ENCODE measurements at regions not wholly inside any gene's neighbourhood (a gene's known extent, or its start where the extent isn't known, plus 50 kb on each side); places are given as distances from the start of the nearest gene placed in this dataset.

DNA sequence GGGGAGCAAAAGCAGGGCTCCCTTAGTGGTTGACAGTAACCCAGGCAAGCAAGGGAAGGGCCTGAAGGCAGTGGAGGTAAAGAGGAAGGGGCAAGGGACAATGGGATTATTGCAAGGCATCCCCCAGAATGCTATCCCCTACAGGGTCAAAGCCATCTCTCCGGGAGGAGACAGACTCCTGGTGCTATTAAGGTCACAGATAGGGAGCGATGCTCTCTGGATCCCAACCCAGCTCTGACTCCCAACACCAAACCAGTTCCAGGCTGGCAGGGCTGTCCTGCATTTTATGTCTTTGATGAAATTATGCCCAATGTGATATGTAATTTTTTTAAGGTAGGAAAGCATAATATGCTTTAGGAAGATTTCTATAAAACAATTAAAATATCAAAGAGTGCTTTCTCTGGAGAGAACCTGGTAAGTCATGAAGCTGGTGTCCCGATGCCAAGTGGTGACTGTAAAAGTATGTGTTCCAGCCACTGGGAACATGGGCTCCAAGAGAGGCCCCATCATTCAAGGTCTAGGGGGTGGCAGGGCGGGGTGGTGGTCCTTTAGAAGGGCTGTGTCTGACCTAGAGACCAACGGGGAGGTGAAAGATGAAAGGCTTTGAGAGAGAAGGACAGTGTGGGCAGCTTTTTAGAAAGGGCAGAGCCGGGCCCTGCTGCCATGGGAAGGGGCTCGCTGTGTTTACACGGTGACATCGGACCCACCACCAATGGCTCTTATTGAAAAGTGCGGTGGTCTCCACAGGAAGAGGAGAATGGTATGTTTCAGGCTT is 276.5 kb downstream of the CDC5L start:
- TF ChIP-seq, protein P1, sequence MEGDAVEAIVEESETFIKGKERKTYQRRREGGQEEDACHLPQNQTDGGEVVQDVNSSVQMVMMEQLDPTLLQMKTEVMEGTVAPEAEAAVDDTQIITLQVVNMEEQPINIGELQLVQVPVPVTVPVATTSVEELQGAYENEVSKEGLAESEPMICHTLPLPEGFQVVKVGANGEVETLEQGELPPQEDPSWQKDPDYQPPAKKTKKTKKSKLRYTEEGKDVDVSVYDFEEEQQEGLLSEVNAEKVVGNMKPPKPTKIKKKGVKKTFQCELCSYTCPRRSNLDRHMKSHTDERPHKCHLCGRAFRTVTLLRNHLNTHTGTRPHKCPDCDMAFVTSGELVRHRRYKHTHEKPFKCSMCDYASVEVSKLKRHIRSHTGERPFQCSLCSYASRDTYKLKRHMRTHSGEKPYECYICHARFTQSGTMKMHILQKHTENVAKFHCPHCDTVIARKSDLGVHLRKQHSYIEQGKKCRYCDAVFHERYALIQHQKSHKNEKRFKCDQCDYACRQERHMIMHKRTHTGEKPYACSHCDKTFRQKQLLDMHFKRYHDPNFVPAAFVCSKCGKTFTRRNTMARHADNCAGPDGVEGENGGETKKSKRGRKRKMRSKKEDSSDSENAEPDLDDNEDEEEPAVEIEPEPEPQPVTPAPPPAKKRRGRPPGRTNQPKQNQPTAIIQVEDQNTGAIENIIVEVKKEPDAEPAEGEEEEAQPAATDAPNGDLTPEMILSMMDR (IDR thresholded peaks at IDR 0.05) = no peak
- TF ChIP-seq POLR2A (IDR thresholded peaks at IDR 0.05) (no peak), EP300 (IDR thresholded peaks at IDR 0.05) (no peak)
